ENCODE measurements at regions not wholly inside any gene's neighbourhood (a gene's known extent, or its start where the extent isn't known, plus 50 kb on each side); places are given as distances from the start of the nearest gene placed in this dataset.
"Not testable (repeated sequence)": the region's sequence is repeated elsewhere in the genome, so short reads cannot be mapped to it uniquely, and the experiment has no call there.

GRCh38 chr4:118477826-118478225, 125.0 kb upstream of the PRSS12 start:
- intact Hi-C loops (cut with micrococcal nuclease); DNase-seq (ENCODE audit: low read depth, low spot score); H3K9ac ChIP-seq (ENCODE audit: low read length); H3K9me3 ChIP-seq (ENCODE audit: control insufficient read depth in 1 of 2, insufficient read depth in 1 of 2, low read depth in 1 of 2, low read length in 2 of 2); H3K4me3 ChIP-seq (replicated peaks in 1 of 2; ENCODE audit: low read depth in 1 of 2, low read length in 2 of 2); H3K27me3 ChIP-seq (ENCODE audit: insufficient read depth, low read length); H3K79me2 ChIP-seq (ENCODE audit: insufficient read depth, low read length); H3K4me2 ChIP-seq (ENCODE audit: low read length); BruUV-seq (replicated peaks); H2AFZ ChIP-seq (ENCODE audit: low read depth, low read length, poor library complexity, severe bottlenecking); POLR2A ChIA-PET; H3K4me1 ChIP-seq (ENCODE audit: control insufficient read depth in 1 of 2, insufficient read depth in 2 of 2, low read length in 2 of 2); CTCF ChIA-PET; H3K27ac ChIP-seq (ENCODE audit: low read depth, low read length); H3K36me3 ChIP-seq (ENCODE audit: control insufficient read depth in 1 of 2, insufficient read depth in 2 of 2, low read length in 2 of 2); H4K20me1 ChIP-seq (ENCODE audit: insufficient read depth); ATAC-seq; H3K9me2 ChIP-seq (ENCODE audit: insufficient read depth); RAD21 ChIA-PET (ENCODE audit: low non-redundant PET in 1 of 2, low total read pairs in 2 of 2, uncharacterized antibody in 2 of 2, unreplicated experiment in 2 of 2): not testable (repeated sequence)

- intact Hi-C loops (cut with micrococcal nuclease); H3K9ac ChIP-seq (ENCODE audit: low read length); RAD21 ChIA-PET (ENCODE audit: low non-redundant PET in 1 of 2, low total read pairs in 2 of 2, uncharacterized antibody in 2 of 2, unreplicated experiment in 2 of 2): not testable (repeated sequence)
Measured at GRCh38 chr4:118485801-118486314, 133.1 kb upstream of the PRSS12 start.

GRCh38 chr4:118492963-118493362, 140.2 kb upstream of the PRSS12 start:
- H3K9ac ChIP-seq (ENCODE audit: low read length); ATAC-seq; RAD21 ChIA-PET (ENCODE audit: low non-redundant PET in 1 of 2, low total read pairs in 2 of 2, uncharacterized antibody in 2 of 2, unreplicated experiment in 2 of 2); H3K4me1 ChIP-seq (ENCODE audit: control insufficient read depth in 1 of 2, insufficient read depth in 2 of 2, low read length in 2 of 2); BruUV-seq (replicated peaks); H4K20me1 ChIP-seq (ENCODE audit: insufficient read depth); H2AFZ ChIP-seq (ENCODE audit: low read depth, low read length, poor library complexity, severe bottlenecking); H3K9me2 ChIP-seq (ENCODE audit: insufficient read depth); CTCF ChIA-PET; POLR2A ChIA-PET; intact Hi-C loops (cut with micrococcal nuclease); H3K27me3 ChIP-seq (ENCODE audit: insufficient read depth, low read length); DNase-seq (ENCODE audit: low read depth, low spot score); H3K4me3 ChIP-seq (replicated peaks in 1 of 2; ENCODE audit: low read depth in 1 of 2, low read length in 2 of 2); H3K9me3 ChIP-seq (ENCODE audit: control insufficient read depth in 1 of 2, insufficient read depth in 1 of 2, low read depth in 1 of 2, low read length in 2 of 2); H3K4me2 ChIP-seq (ENCODE audit: low read length); H3K79me2 ChIP-seq (ENCODE audit: insufficient read depth, low read length); H3K36me3 ChIP-seq (ENCODE audit: control insufficient read depth in 1 of 2, insufficient read depth in 2 of 2, low read length in 2 of 2); H3K27ac ChIP-seq (ENCODE audit: low read depth, low read length): not testable (repeated sequence)

More at GRCh38 chr4:118485801-118486314, 133.1 kb upstream of the PRSS12 start:
- H3K79me2 ChIP-seq (ENCODE audit: insufficient read depth, low read length); H3K9me3 ChIP-seq (ENCODE audit: control insufficient read depth in 1 of 2, insufficient read depth in 1 of 2, low read depth in 1 of 2, low read length in 2 of 2); H3K36me3 ChIP-seq (ENCODE audit: control insufficient read depth in 1 of 2, insufficient read depth in 2 of 2, low read length in 2 of 2); H2AFZ ChIP-seq (ENCODE audit: low read depth, low read length, poor library complexity, severe bottlenecking); ATAC-seq; H3K27me3 ChIP-seq (ENCODE audit: insufficient read depth, low read length); CTCF ChIA-PET; BruUV-seq (replicated peaks); H3K27ac ChIP-seq (ENCODE audit: low read depth, low read length); H4K20me1 ChIP-seq (ENCODE audit: insufficient read depth); H3K9me2 ChIP-seq (ENCODE audit: insufficient read depth); DNase-seq (ENCODE audit: low read depth, low spot score); POLR2A ChIA-PET; H3K4me1 ChIP-seq (ENCODE audit: control insufficient read depth in 1 of 2, insufficient read depth in 2 of 2, low read length in 2 of 2); H3K4me3 ChIP-seq (replicated peaks in 1 of 2; ENCODE audit: low read depth in 1 of 2, low read length in 2 of 2); H3K4me2 ChIP-seq (ENCODE audit: low read length): not testable (repeated sequence)

GRCh38 chr4:118494437-118494836, 141.6 kb upstream of the PRSS12 start:
- intact Hi-C loops (cut with micrococcal nuclease); H3K9ac ChIP-seq (ENCODE audit: low read length); BruUV-seq (replicated peaks); H3K36me3 ChIP-seq (ENCODE audit: control insufficient read depth in 1 of 2, insufficient read depth in 2 of 2, low read length in 2 of 2); H3K4me3 ChIP-seq (replicated peaks in 1 of 2; ENCODE audit: low read depth in 1 of 2, low read length in 2 of 2); H3K27me3 ChIP-seq (ENCODE audit: insufficient read depth, low read length); H3K4me2 ChIP-seq (ENCODE audit: low read length); H3K27ac ChIP-seq (ENCODE audit: low read depth, low read length); H3K79me2 ChIP-seq (ENCODE audit: insufficient read depth, low read length); H3K4me1 ChIP-seq (ENCODE audit: control insufficient read depth in 1 of 2, insufficient read depth in 2 of 2, low read length in 2 of 2); H4K20me1 ChIP-seq (ENCODE audit: insufficient read depth); DNase-seq (ENCODE audit: low read depth, low spot score); POLR2A ChIA-PET; H3K9me3 ChIP-seq (ENCODE audit: control insufficient read depth in 1 of 2, insufficient read depth in 1 of 2, low read depth in 1 of 2, low read length in 2 of 2); RAD21 ChIA-PET (ENCODE audit: low non-redundant PET in 1 of 2, low total read pairs in 2 of 2, uncharacterized antibody in 2 of 2, unreplicated experiment in 2 of 2); CTCF ChIA-PET; ATAC-seq; H3K9me2 ChIP-seq (ENCODE audit: insufficient read depth); H2AFZ ChIP-seq (ENCODE audit: low read depth, low read length, poor library complexity, severe bottlenecking): not testable (repeated sequence)

GRCh38 chr4:118502967-118503366, 150.2 kb upstream of the PRSS12 start:
- intact Hi-C loops (cut with micrococcal nuclease); H3K4me2 ChIP-seq (ENCODE audit: low read length); DNase-seq (ENCODE audit: low read depth, low spot score); RAD21 ChIA-PET (ENCODE audit: low non-redundant PET in 1 of 2, low total read pairs in 2 of 2, uncharacterized antibody in 2 of 2, unreplicated experiment in 2 of 2); CTCF ChIA-PET; POLR2A ChIA-PET; H3K4me3 ChIP-seq (replicated peaks in 1 of 2; ENCODE audit: low read depth in 1 of 2, low read length in 2 of 2); H3K9me2 ChIP-seq (ENCODE audit: insufficient read depth); ATAC-seq; H3K9me3 ChIP-seq (ENCODE audit: control insufficient read depth in 1 of 2, insufficient read depth in 1 of 2, low read depth in 1 of 2, low read length in 2 of 2); H4K20me1 ChIP-seq (ENCODE audit: insufficient read depth); H2AFZ ChIP-seq (ENCODE audit: low read depth, low read length, poor library complexity, severe bottlenecking); H3K27ac ChIP-seq (ENCODE audit: low read depth, low read length); H3K79me2 ChIP-seq (ENCODE audit: insufficient read depth, low read length); BruUV-seq (replicated peaks); H3K36me3 ChIP-seq (ENCODE audit: control insufficient read depth in 1 of 2, insufficient read depth in 2 of 2, low read length in 2 of 2); H3K4me1 ChIP-seq (ENCODE audit: control insufficient read depth in 1 of 2, insufficient read depth in 2 of 2, low read length in 2 of 2); H3K9ac ChIP-seq (ENCODE audit: low read length); H3K27me3 ChIP-seq (ENCODE audit: insufficient read depth, low read length): not testable (repeated sequence)
